ENCODE measurements at regions not wholly inside any gene's neighbourhood (a gene's known extent, or its start where the extent isn't known, plus 50 kb on each side); places are given as distances from the start of the nearest gene placed in this dataset.

GRCh38 chr18:25646971-25647370 is 295.0 kb upstream of the ZNF521 start:
- TF ChIP-seq CTCF (IDR thresholded peaks at IDR 0.05) = no peak
- TF ChIP-seq EHMT2 (IDR thresholded peaks at IDR 0.05; ENCODE audit: low read depth) = no peak
- no peak for TF ChIP-seq CHD2 (IDR thresholded peaks at IDR 0.05; ENCODE audit: low read length, partially characterized antibody)

Measured in A549 (cell line).